CD14-positive monocyte (primary cell): ENCODE measurements at regions not wholly inside any gene's neighbourhood (a gene's known extent, or its start where the extent isn't known, plus 50 kb on each side); places are given as distances from the start of the nearest gene placed in this dataset.

Experiments used
- DNase-seq, 3 donors: peaks; one replicate each; pipeline ENCODE4 v3.0.0-alpha.2; 2011 to 2022
- H2AFZ ChIP-seq: 2 replicates; pipeline ENCODE4 v1.6.0; 2012; ENCODE audit warnings: mild to moderate bottlenecking, low read depth, low read length, inconsistent platforms; ENCODE audit not compliant: insufficient read depth, poor library complexity, severe bottlenecking
- H3K27ac ChIP-seq, 2 donors: 1 replicate in 1 of 2; 2 replicates in 1 of 2; pipeline ENCODE4 v1.5.1; 2012 to 2013; ENCODE audit warnings: low read length in 2 of 2, control low read depth in 1 of 2, inconsistent platforms in 1 of 2, low read depth in 1 of 2, mild to moderate bottlenecking in 1 of 2
- H3K27me3 ChIP-seq, 2 donors: one replicate each; pipeline versions ENCODE4 v1.6.0 to v1.6.1; 2011 to 2013; ENCODE audit warnings: low read length in 2 of 2; ENCODE audit not compliant: control insufficient read depth in 2 of 2, insufficient read depth in 2 of 2
- H3K36me3 ChIP-seq, 2 donors: replicated peaks in 1 of 2; 1 replicate in 1 of 2; 2 replicates in 1 of 2; pipeline versions ENCODE4 v1.5.1 to v1.6.1; 2012 to 2013; ENCODE audit warnings: low read length in 2 of 2, control low read depth in 1 of 2, inconsistent platforms in 1 of 2, mild to moderate bottlenecking in 1 of 2; ENCODE audit not compliant: insufficient read depth in 2 of 2, control insufficient read depth in 1 of 2
- H3K4me1 ChIP-seq, 2 donors: 1 replicate in 1 of 2; 2 replicates in 1 of 2; pipeline versions ENCODE4 v1.5.1 to v1.6.1; 2012 to 2013; ENCODE audit warnings: low read length in 2 of 2, control low read depth in 1 of 2, inconsistent platforms in 1 of 2, mild to moderate bottlenecking in 1 of 2, moderate library complexity in 1 of 2; ENCODE audit not compliant: insufficient read depth in 2 of 2, control insufficient read depth in 1 of 2
- H3K4me2 ChIP-seq: replicated peaks from 2 replicates; pipeline ENCODE3; 2012; ENCODE audit warnings: low read length, moderate library complexity, mild to moderate bottlenecking; ENCODE audit not compliant: poor library complexity, severe bottlenecking; ENCODE audit errors: extremely low read depth
- H3K4me3 ChIP-seq, 3 experiments: fragments of 200-600 bp in 1 of 3; sonication (generic) in 1 of 3; replicated peaks in 1 of 3; 1 replicate in 2 of 3; 2 replicates in 1 of 3; pipeline ENCODE4 v1.5.1; 2011 to 2013; ENCODE audit warnings: low read length in 3 of 3, mild to moderate bottlenecking in 3 of 3, control low read depth in 2 of 3, low read depth in 2 of 3, inconsistent platforms in 1 of 3, moderate library complexity in 1 of 3
- H3K79me2 ChIP-seq: 2 replicates; pipeline ENCODE4 v1.6.0; 2012; ENCODE audit warnings: mild to moderate bottlenecking, control low read depth, inconsistent platforms, low read length, moderate library complexity; ENCODE audit not compliant: insufficient read depth
- H3K9ac ChIP-seq: 2 replicates; pipeline ENCODE4 v1.6.0; 2017; ENCODE audit warnings: low read length, mild to moderate bottlenecking; ENCODE audit not compliant: insufficient read depth, poor library complexity, severe bottlenecking
- H3K9me3 ChIP-seq, 2 donors: replicated peaks in 1 of 2; 1 replicate in 1 of 2; 2 replicates in 1 of 2; pipeline versions ENCODE4 v1.5.1 to v1.6.1; 2012 to 2013; ENCODE audit warnings: low read length in 2 of 2, control low read depth in 1 of 2; ENCODE audit not compliant: control insufficient read depth in 1 of 2, insufficient read depth in 1 of 2
- H4K20me1 ChIP-seq: 2 replicates; pipeline ENCODE4 v1.6.0; 2012; ENCODE audit warnings: mild to moderate bottlenecking, low read length, control low read depth, moderate library complexity; ENCODE audit not compliant: insufficient read depth
- H3K27ac Mint-ChIP-seq, 7 donors: one replicate each; pipeline ENCODE4 v1.8.0; 2020; ENCODE audit warnings: mild to moderate bottlenecking in 7 of 7, mixed read lengths in 7 of 7, moderate library complexity in 6 of 7, inconsistent platforms in 2 of 7
- H3K27me3 Mint-ChIP-seq, 3 donors: one replicate each; pipeline ENCODE4 v1.8.0; 2021 to 2022; ENCODE audit warnings: low read depth in 3 of 3, mild to moderate bottlenecking in 3 of 3, mixed read lengths in 3 of 3, moderate library complexity in 3 of 3, inconsistent platforms in 1 of 3
- H3K36me3 Mint-ChIP-seq, 2 donors: one replicate each; pipeline ENCODE4 v1.8.0; 2020; ENCODE audit warnings: mixed read lengths in 2 of 2, inconsistent platforms in 1 of 2, mild to moderate bottlenecking in 1 of 2
- H3K4me1 Mint-ChIP-seq: one replicate; pipeline ENCODE4 v1.8.0; 2020; ENCODE audit warnings: mild to moderate bottlenecking, mixed read lengths
- H3K4me3 Mint-ChIP-seq, 2 donors: one replicate each; pipeline ENCODE4 v1.8.0; 2020; ENCODE audit warnings: mild to moderate bottlenecking in 2 of 2, mixed read lengths in 2 of 2, moderate library complexity in 1 of 2
- H3K9me3 Mint-ChIP-seq, 7 donors: one replicate each; pipeline ENCODE4 v1.8.0; 2020 to 2022; ENCODE audit warnings: mixed read lengths in 7 of 7, mild to moderate bottlenecking in 6 of 7, moderate library complexity in 6 of 7, inconsistent platforms in 2 of 7
- CTCF ChIP-seq: fragments of 200-600 bp; IDR thresholded peaks from one replicate; pipeline ENCODE4 v1.8.0; 2022; ENCODE audit warnings: antibody characterized with exemption, mild to moderate bottlenecking
- WGBS: methylation state at CpG from one replicate; pipeline ENCODE4 v1.1.5; 2013; ENCODE audit warnings: missing lambda C conversion rate; ENCODE audit not compliant: insufficient coverage; 5-methylcytosine and 5-hydroxymethylcytosine counted together
- intact Hi-C, 2 donors: fragments of 100-400 bp; cut with micrococcal nuclease; formaldehyde crosslinking; loops; one replicate each; pipeline versions ENCODE4 v1.15.0 to v1.15.1; 2023

DNA sequence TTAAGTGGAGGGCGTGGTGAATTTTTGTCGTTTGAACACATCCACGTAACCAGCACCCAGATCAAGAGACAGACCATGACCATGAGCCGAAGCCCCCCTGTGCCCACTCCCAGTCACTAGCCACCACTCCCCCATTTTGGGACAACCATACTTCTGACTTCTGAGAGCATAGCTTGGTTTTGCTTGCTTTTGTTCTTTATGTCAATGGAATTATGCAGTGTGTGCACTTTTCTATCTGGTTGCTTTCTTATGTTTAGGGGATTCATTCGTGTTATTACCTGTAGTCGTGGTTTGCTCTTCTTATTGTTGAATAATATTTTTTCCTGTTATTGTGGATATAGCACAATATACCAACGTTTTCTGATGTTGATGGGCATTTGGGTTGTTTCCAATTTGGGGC is 141.7 kb downstream of the GLI2 start:
- no peaks in the 10 kb centered on the region for H3K4me1 Mint-ChIP-seq
- H4K20me1 ChIP-seq, result no peaks in the 10 kb centered on the region
- H3K36me3 Mint-ChIP-seq, result no peaks in the 10 kb centered on the region
- no peak overlapping the region for H2AFZ ChIP-seq
- H3K36me3 ChIP-seq, result no peaks in the 10 kb centered on the region
- H3K4me1 ChIP-seq, result no peaks in the 10 kb centered on the region
- H3K9me3 Mint-ChIP-seq, result peaks cover 0 to 4% (median 0%) of the 10 kb centered on the region in 7 donors
- H3K4me3 Mint-ChIP-seq, result no peak overlapping the region
- no peak overlapping the region for H3K9ac ChIP-seq
- no peaks in the 10 kb centered on the region for H3K9me3 ChIP-seq
- DNase-seq, result no peak
- H3K79me2 ChIP-seq, result no peaks in the 10 kb centered on the region
- peaks cover 4 to 9% (median 7%) of the 10 kb centered on the region in 3 donors for H3K27me3 Mint-ChIP-seq
- no peak overlapping the region for H3K27ac Mint-ChIP-seq
- no peaks in the 10 kb centered on the region for H3K27me3 ChIP-seq
- intact Hi-C loops, result no loop called here
- no peak overlapping the region for H3K27ac ChIP-seq
- no peak overlapping the region for H3K4me2 ChIP-seq
- WGBS, result 100% methylated on average over 5 of the region's 7 CpGs
- H3K4me3 ChIP-seq, result no peak overlapping the region
- TF ChIP-seq CTCF, result no peak

DNA sequence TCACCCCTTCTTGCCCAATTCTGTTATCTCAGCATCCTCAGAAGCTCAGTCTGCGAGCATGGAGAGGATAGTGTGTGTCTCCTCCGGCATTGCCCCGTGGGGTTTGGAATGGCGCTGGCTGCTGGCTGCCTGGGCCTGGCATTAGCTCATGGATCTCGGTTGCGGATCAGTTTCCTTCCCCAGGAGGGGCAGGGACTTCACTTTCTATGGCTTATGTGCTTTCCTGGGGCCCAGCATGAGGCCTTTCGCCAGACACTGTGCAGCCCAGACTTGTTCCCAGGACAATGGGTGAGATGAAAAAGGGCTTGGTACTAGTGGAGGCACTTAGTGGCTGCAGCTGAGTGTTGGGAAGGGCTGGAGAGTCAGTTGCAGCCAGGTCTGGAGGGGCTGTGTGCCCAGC is 143.3 kb downstream of the GLI2 start:
- Mint-ChIP-seq H3K4me3 (peak overlapping the region in 1 of 2 donors; percentile 28), H3K36me3 (no peaks in the 10 kb centered on the region), H3K27ac (no peak overlapping the region), H3K4me1 (no peaks in the 10 kb centered on the region), H3K27me3 (peaks cover 1 to 9% (median 6%) of the 10 kb centered on the region in 3 donors), H3K9me3 (peaks cover 0 to 4% (median 0%) of the 10 kb centered on the region in 7 donors)
- Histone ChIP-seq H3K4me1 (no peaks in the 10 kb centered on the region), H3K4me2 (no peak overlapping the region), H3K79me2 (no peaks in the 10 kb centered on the region), H3K27me3 (no peaks in the 10 kb centered on the region), H3K9ac (no peak overlapping the region), H3K27ac (no peak overlapping the region), H3K4me3 (no peak overlapping the region), H3K9me3 (no peaks in the 10 kb centered on the region), H3K36me3 (no peaks in the 10 kb centered on the region), H2AFZ (no peak overlapping the region), H4K20me1 (no peaks in the 10 kb centered on the region)
- TF ChIP-seq CTCF, result no peak
- WGBS, result 90% methylated on average over 5 of the region's 7 CpGs
- intact Hi-C loops, result no loop called here
- no peak for DNase-seq
